ENCODE measurements at regions not wholly inside any gene's neighbourhood (a gene's known extent, or its start where the extent isn't known, plus 50 kb on each side); places are given as distances from the start of the nearest gene placed in this dataset.

DNA sequence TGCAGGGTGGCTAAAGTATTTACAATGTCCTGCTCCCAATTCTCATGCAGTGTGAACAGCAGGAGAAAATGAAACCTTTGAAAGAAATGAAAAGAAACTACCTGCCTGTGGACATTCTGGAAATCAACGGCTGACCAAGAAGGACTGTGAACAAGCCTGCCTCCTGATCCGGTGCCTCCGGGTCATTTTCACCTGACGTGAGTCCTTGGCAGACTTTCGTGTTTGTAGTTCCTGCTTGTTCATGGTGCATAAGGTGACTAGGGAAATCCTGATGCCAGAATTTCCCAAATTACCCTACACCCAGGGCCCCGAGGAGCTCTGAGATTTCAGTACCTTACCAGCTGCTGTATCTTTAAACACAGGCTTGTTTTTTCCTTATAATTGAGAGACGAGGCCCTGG is 317.5 kb downstream of the TLE1 start:
- H3K27me3 ChIP-seq (ENCODE audit: control insufficient read depth, insufficient read depth, low read length) = no peaks in the 10 kb centered on the region
- H3K27ac ChIP-seq (ENCODE audit: low read length) = no peak overlapping the region
- H3K4me3 ChIP-seq (ENCODE audit: low read length) = no peak overlapping the region
- no peak overlapping the region for H3K9ac ChIP-seq (ENCODE audit: low read length)
- H3K36me3 ChIP-seq (ENCODE audit: control insufficient read depth, low read depth, low read length) = no peaks in the 10 kb centered on the region
- no peaks in the 10 kb centered on the region for H3K9me3 ChIP-seq (ENCODE audit: control insufficient read depth, low read depth, low read length)
- peaks cover 12% of the 10 kb centered on the region for H3K4me1 ChIP-seq (ENCODE audit: control insufficient read depth, low read depth, low read length)

- Histone ChIP-seq H3K27me3 (ENCODE audit: control insufficient read depth, insufficient read depth, low read length) (no peaks in the 10 kb centered on the region), H3K4me3 (ENCODE audit: low read length) (no peak overlapping the region), H3K27ac (ENCODE audit: low read length) (no peak overlapping the region), H3K4me1 (ENCODE audit: control insufficient read depth, low read depth, low read length) (peaks cover 12% of the 10 kb centered on the region), H3K9me3 (ENCODE audit: control insufficient read depth, low read depth, low read length) (no peaks in the 10 kb centered on the region), H3K9ac (ENCODE audit: low read length) (no peak overlapping the region), H3K36me3 (ENCODE audit: control insufficient read depth, low read depth, low read length) (no peaks in the 10 kb centered on the region)
Observed at GRCh38 chr9:81370650-81371049, 318.7 kb downstream of the TLE1 start.

GRCh38 chr9:81370096-81370495 is 319.3 kb downstream of the TLE1 start:
- Histone ChIP-seq H3K27me3 (ENCODE audit: control insufficient read depth, insufficient read depth, low read length) (no peaks in the 10 kb centered on the region), H3K9ac (ENCODE audit: low read length) (no peak overlapping the region), H3K36me3 (ENCODE audit: control insufficient read depth, low read depth, low read length) (no peaks in the 10 kb centered on the region), H3K4me1 (ENCODE audit: control insufficient read depth, low read depth, low read length) (peaks cover 12% of the 10 kb centered on the region), H3K27ac (ENCODE audit: low read length) (no peak overlapping the region), H3K9me3 (ENCODE audit: control insufficient read depth, low read depth, low read length) (no peaks in the 10 kb centered on the region), H3K4me3 (ENCODE audit: low read length) (no peak overlapping the region)

- Histone ChIP-seq H3K4me3 (ENCODE audit: low read length) (no peak overlapping the region), H3K27me3 (ENCODE audit: control insufficient read depth, insufficient read depth, low read length) (no peaks in the 10 kb centered on the region), H3K4me1 (ENCODE audit: control insufficient read depth, low read depth, low read length) (peaks cover 7% of the 10 kb centered on the region), H3K27ac (ENCODE audit: low read length) (no peak overlapping the region), H3K9me3 (ENCODE audit: control insufficient read depth, low read depth, low read length) (no peaks in the 10 kb centered on the region), H3K9ac (ENCODE audit: low read length) (no peak overlapping the region), H3K36me3 (ENCODE audit: control insufficient read depth, low read depth, low read length) (no peaks in the 10 kb centered on the region)
Observed at GRCh38 chr9:81369121-81369520, 320.2 kb downstream of the TLE1 start.

- H3K4me3 ChIP-seq (ENCODE audit: low read length) = no peak overlapping the region
- no peaks in the 10 kb centered on the region for H3K36me3 ChIP-seq (ENCODE audit: control insufficient read depth, low read depth, low read length)
- H3K9me3 ChIP-seq (ENCODE audit: control insufficient read depth, low read depth, low read length) = no peaks in the 10 kb centered on the region
- no peaks in the 10 kb centered on the region for H3K4me1 ChIP-seq (ENCODE audit: control insufficient read depth, low read depth, low read length)
- no peak overlapping the region for H3K27ac ChIP-seq (ENCODE audit: low read length)
- no peaks in the 10 kb centered on the region for H3K27me3 ChIP-seq (ENCODE audit: control insufficient read depth, insufficient read depth, low read length)
- no peak overlapping the region for H3K9ac ChIP-seq (ENCODE audit: low read length)
Observed at GRCh38 chr9:81363916-81364480, 325.3 kb downstream of the TLE1 start.

- Histone ChIP-seq H3K9ac (ENCODE audit: low read length) (no peak overlapping the region), H3K27ac (ENCODE audit: low read length) (no peak overlapping the region), H3K4me1 (ENCODE audit: control insufficient read depth, low read depth, low read length) (no peaks in the 10 kb centered on the region), H3K36me3 (ENCODE audit: control insufficient read depth, low read depth, low read length) (no peaks in the 10 kb centered on the region), H3K27me3 (ENCODE audit: control insufficient read depth, insufficient read depth, low read length) (no peaks in the 10 kb centered on the region), H3K9me3 (ENCODE audit: control insufficient read depth, low read depth, low read length) (no peaks in the 10 kb centered on the region), H3K4me3 (ENCODE audit: low read length) (no peak overlapping the region)
Observed at GRCh38 chr9:81361296-81361695, 328.1 kb downstream of the TLE1 start.

GRCh38 chr9:81351166-81351565 is 338.2 kb downstream of the TLE1 start:
- no peak overlapping the region for H3K9ac ChIP-seq (ENCODE audit: low read length)
- no peaks in the 10 kb centered on the region for H3K9me3 ChIP-seq (ENCODE audit: control insufficient read depth, low read depth, low read length)
- H3K4me3 ChIP-seq (ENCODE audit: low read length) = no peak overlapping the region
- H3K4me1 ChIP-seq (ENCODE audit: control insufficient read depth, low read depth, low read length) = peaks cover 3% of the 10 kb centered on the region
- no peaks in the 10 kb centered on the region for H3K36me3 ChIP-seq (ENCODE audit: control insufficient read depth, low read depth, low read length)
- no peaks in the 10 kb centered on the region for H3K27me3 ChIP-seq (ENCODE audit: control insufficient read depth, insufficient read depth, low read length)
- H3K27ac ChIP-seq (ENCODE audit: low read length) = no peak overlapping the region

GRCh38 chr9:81344366-81344765 is 345.0 kb downstream of the TLE1 start:
- Histone ChIP-seq H3K9me3 (ENCODE audit: control insufficient read depth, low read depth, low read length) (no peaks in the 10 kb centered on the region), H3K4me3 (ENCODE audit: low read length) (no peak overlapping the region), H3K9ac (ENCODE audit: low read length) (no peak overlapping the region), H3K27me3 (ENCODE audit: control insufficient read depth, insufficient read depth, low read length) (no peaks in the 10 kb centered on the region), H3K4me1 (ENCODE audit: control insufficient read depth, low read depth, low read length) (peaks cover 3% of the 10 kb centered on the region), H3K27ac (ENCODE audit: low read length) (no peak overlapping the region), H3K36me3 (ENCODE audit: control insufficient read depth, low read depth, low read length) (no peaks in the 10 kb centered on the region)

DNA sequence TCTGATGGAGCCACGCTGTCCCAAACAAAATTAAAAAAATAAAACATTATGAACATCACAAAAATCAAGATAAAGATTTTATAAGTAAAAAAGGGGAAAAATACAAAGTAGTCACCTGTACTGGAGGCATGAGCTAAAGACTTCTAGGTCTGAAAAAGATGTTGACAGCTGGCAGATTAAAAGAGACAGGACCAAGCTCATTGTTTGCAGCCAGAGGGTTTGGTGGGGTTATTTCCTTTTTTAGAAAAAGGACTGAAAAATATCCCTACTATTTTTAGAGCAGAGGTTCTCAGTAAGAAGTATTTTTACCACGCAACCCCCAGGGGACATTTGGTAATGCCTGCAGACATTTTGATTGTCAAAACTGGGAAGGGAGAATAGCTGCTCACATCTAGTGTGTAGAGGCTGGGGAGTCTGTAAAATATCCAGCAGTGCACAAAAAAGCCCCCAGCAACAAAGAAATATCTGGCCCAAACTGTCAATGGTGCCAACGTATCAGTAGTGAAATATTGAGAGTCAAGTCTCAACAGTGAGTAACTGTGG is 353.4 kb downstream of the TLE1 start:
- no peak overlapping the region for H3K9ac ChIP-seq (ENCODE audit: low read length)
- no peaks in the 10 kb centered on the region for H3K27me3 ChIP-seq (ENCODE audit: control insufficient read depth, insufficient read depth, low read length)
- no peaks in the 10 kb centered on the region for H3K4me1 ChIP-seq (ENCODE audit: control insufficient read depth, low read depth, low read length)
- peaks cover 4% of the 10 kb centered on the region for H3K9me3 ChIP-seq (ENCODE audit: control insufficient read depth, low read depth, low read length)
- H3K27ac ChIP-seq (ENCODE audit: low read length) = no peak overlapping the region
- no peaks in the 10 kb centered on the region for H3K36me3 ChIP-seq (ENCODE audit: control insufficient read depth, low read depth, low read length)
- no peak overlapping the region for H3K4me3 ChIP-seq (ENCODE audit: low read length)

- H3K9ac ChIP-seq (ENCODE audit: low read length) = no peak overlapping the region
- H3K9me3 ChIP-seq (ENCODE audit: control insufficient read depth, low read depth, low read length) = peaks cover 11% of the 10 kb centered on the region
- no peaks in the 10 kb centered on the region for H3K27me3 ChIP-seq (ENCODE audit: control insufficient read depth, insufficient read depth, low read length)
- H3K4me1 ChIP-seq (ENCODE audit: control insufficient read depth, low read depth, low read length) = no peaks in the 10 kb centered on the region
- no peak overlapping the region for H3K27ac ChIP-seq (ENCODE audit: low read length)
- H3K4me3 ChIP-seq (ENCODE audit: low read length) = no peak overlapping the region
- H3K36me3 ChIP-seq (ENCODE audit: control insufficient read depth, low read depth, low read length) = no peaks in the 10 kb centered on the region
Observed at GRCh38 chr9:81321551-81321950, 367.8 kb downstream of the TLE1 start.

DNA sequence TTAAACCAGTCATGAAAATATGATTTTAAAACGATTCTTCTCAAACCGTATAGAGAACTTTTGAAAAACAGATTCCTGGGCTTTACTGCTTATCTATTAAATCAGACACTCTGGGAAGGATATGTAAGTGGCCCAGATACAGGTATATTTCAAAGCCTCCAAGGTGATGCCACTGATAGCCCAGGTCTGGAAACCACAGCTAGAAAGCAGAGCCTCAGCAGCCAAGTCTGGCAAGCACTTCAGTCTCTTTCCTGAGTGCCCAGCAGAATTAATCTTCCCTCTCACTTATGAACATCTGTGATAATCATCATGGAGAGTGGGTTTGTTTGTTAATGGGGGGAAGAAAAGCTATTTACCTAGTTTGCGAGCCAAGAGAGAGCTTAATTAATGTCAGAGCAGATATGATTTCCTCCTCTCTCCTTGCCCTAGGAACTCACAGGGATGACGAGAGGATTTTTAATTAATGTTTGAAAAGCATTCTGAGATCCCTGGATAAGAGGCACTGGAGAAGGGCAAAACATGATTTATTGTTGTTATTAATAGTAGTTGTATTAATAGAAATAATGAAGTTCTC is 368.4 kb downstream of the TLE1 start:
- Histone ChIP-seq H3K27ac (ENCODE audit: low read length) (no peak overlapping the region), H3K4me3 (ENCODE audit: low read length) (no peak overlapping the region), H3K9ac (ENCODE audit: low read length) (no peak overlapping the region), H3K4me1 (ENCODE audit: control insufficient read depth, low read depth, low read length) (no peaks in the 10 kb centered on the region), H3K9me3 (ENCODE audit: control insufficient read depth, low read depth, low read length) (peaks cover 11% of the 10 kb centered on the region), H3K27me3 (ENCODE audit: control insufficient read depth, insufficient read depth, low read length) (no peaks in the 10 kb centered on the region), H3K36me3 (ENCODE audit: control insufficient read depth, low read depth, low read length) (no peaks in the 10 kb centered on the region)

DNA sequence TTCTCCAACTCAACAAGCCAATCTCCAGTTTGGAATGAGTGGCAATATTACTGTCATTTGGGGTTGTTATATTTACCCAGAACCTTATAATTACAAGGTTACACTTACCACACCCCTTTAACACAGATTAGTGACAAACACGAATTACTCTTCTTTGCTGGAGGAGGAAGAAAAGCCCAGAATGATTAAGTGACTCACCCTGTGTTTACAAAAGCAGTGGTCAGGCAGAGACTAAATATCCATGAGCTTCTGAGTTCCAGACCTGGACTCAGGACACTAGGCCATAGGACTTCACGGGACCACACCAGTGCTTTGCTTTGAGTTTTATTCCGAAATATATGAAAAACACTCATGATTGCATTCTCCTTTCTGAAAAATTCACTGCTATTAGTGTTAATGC is 370.8 kb downstream of the TLE1 start:
- H3K9ac ChIP-seq (ENCODE audit: low read length) = no peak overlapping the region
- H3K27ac ChIP-seq (ENCODE audit: low read length) = no peak overlapping the region
- no peak overlapping the region for H3K4me3 ChIP-seq (ENCODE audit: low read length)
- no peaks in the 10 kb centered on the region for H3K27me3 ChIP-seq (ENCODE audit: control insufficient read depth, insufficient read depth, low read length)
- peaks cover 2% of the 10 kb centered on the region for H3K9me3 ChIP-seq (ENCODE audit: control insufficient read depth, low read depth, low read length)
- H3K36me3 ChIP-seq (ENCODE audit: control insufficient read depth, low read depth, low read length) = no peaks in the 10 kb centered on the region
- H3K4me1 ChIP-seq (ENCODE audit: control insufficient read depth, low read depth, low read length) = no peaks in the 10 kb centered on the region

Data from iPS-18a (cell line).